ENCODE measurements at regions not wholly inside any gene's neighbourhood (a gene's known extent, or its start where the extent isn't known, plus 50 kb on each side); places are given as distances from the start of the nearest gene placed in this dataset.

DNA sequence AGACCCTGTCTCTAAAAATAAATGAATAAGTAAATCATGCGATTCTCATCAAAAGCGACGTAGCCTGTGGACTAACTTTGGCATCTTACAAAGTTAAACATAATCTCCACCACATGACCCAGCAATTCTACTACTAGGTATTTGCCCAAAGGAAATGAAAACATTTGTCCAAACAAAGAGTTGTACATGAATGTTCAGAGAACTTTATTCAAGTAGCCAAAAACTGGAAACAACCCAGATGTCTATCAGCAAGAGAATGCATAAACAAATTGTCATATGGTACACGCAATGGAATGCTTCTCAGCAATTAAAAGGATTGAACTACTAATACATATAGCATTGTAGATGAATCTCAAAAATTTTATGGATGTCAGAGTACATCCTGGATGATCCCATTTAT, 82.6 kb downstream of the ADRB2 start:
- TF ChIP-seq, protein P1, sequence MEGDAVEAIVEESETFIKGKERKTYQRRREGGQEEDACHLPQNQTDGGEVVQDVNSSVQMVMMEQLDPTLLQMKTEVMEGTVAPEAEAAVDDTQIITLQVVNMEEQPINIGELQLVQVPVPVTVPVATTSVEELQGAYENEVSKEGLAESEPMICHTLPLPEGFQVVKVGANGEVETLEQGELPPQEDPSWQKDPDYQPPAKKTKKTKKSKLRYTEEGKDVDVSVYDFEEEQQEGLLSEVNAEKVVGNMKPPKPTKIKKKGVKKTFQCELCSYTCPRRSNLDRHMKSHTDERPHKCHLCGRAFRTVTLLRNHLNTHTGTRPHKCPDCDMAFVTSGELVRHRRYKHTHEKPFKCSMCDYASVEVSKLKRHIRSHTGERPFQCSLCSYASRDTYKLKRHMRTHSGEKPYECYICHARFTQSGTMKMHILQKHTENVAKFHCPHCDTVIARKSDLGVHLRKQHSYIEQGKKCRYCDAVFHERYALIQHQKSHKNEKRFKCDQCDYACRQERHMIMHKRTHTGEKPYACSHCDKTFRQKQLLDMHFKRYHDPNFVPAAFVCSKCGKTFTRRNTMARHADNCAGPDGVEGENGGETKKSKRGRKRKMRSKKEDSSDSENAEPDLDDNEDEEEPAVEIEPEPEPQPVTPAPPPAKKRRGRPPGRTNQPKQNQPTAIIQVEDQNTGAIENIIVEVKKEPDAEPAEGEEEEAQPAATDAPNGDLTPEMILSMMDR (IDR thresholded peaks at IDR 0.05) = no peak
- no peak for TF ChIP-seq POLR2A (IDR thresholded peaks at IDR 0.05)
